Loucy (cell line): ENCODE measurements at regions not wholly inside any gene's neighbourhood (a gene's known extent, or its start where the extent isn't known, plus 50 kb on each side); places are given as distances from the start of the nearest gene placed in this dataset.

ENCODE experiments used
- EZH2phosphoT487 ChIP-seq: fragments of 200-600 bp; IDR thresholded peaks from 2 replicates; pipeline ENCODE4 v1.6.1; 2018; ENCODE audit warnings: antibody characterized with exemption, mild to moderate bottlenecking, moderate library complexity, borderline replicate concordance
- TF ChIP-seq, protein P1 (sequence below): fragments of 200-600 bp; sonication (generic); conservative IDR thresholded peaks from 2 replicates; pipeline ENCODE4 v1.5.1; 2014; ENCODE audit warnings: mild to moderate bottlenecking, antibody characterized with exemption, low read length

DNA sequence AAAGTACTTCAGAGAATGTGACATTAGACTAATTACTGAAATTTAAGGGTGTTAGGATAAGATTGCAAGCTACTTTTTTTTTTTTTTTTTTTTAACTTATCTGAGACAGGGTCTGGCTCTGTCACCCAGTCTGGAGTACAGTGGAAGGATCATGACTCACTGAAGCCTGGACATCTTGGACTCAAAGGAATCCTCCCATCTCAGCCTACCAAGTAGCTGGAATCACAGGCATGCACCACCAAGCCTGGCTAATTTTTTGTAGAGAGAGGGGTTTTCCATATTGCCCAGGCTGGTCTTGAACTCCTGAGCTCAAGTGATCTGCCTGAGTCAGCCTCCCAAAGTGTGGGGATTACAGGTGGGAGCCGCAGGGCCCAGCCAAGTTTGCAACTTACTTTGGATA lies 1246.0 kb upstream of the ZEB2 start:
- TF ChIP-seq, protein P1, sequence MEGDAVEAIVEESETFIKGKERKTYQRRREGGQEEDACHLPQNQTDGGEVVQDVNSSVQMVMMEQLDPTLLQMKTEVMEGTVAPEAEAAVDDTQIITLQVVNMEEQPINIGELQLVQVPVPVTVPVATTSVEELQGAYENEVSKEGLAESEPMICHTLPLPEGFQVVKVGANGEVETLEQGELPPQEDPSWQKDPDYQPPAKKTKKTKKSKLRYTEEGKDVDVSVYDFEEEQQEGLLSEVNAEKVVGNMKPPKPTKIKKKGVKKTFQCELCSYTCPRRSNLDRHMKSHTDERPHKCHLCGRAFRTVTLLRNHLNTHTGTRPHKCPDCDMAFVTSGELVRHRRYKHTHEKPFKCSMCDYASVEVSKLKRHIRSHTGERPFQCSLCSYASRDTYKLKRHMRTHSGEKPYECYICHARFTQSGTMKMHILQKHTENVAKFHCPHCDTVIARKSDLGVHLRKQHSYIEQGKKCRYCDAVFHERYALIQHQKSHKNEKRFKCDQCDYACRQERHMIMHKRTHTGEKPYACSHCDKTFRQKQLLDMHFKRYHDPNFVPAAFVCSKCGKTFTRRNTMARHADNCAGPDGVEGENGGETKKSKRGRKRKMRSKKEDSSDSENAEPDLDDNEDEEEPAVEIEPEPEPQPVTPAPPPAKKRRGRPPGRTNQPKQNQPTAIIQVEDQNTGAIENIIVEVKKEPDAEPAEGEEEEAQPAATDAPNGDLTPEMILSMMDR, result no peak
- TF ChIP-seq EZH2phosphoT487, result no peak
